ENCODE measurements at regions not wholly inside any gene's neighbourhood (a gene's known extent, or its start where the extent isn't known, plus 50 kb on each side); places are given as distances from the start of the nearest gene placed in this dataset.

- H3K4me3 ChIP-seq (replicated peaks; ENCODE audit: low read depth, low read length) = no peak overlapping the region
- no peak for TF ChIP-seq CTCF (IDR thresholded peaks at IDR 0.05; ENCODE audit: low read length, missing control alignments)
- DNase-seq (ENCODE audit: low read depth) = no peak
Observed at GRCh38 chr11:127875131-127875530, 712.2 kb downstream of the ETS1 start.

GRCh38 chr11:127873478-127873877 lies 713.9 kb downstream of the ETS1 start:
- TF ChIP-seq CTCF (IDR thresholded peaks at IDR 0.05; ENCODE audit: low read length, missing control alignments) = no peak
- no peak for DNase-seq (ENCODE audit: low read depth)
- no peak overlapping the region for H3K4me3 ChIP-seq (replicated peaks; ENCODE audit: low read depth, low read length)

- H3K4me3 ChIP-seq (replicated peaks; ENCODE audit: low read depth, low read length) = no peak overlapping the region
- DNase-seq (ENCODE audit: low read depth) = no peak
- no peak for TF ChIP-seq CTCF (IDR thresholded peaks at IDR 0.05; ENCODE audit: low read length, missing control alignments)
Observed at GRCh38 chr11:127866109-127866508, 721.2 kb downstream of the ETS1 start.

- DNase-seq (ENCODE audit: low read depth) = no peak
- TF ChIP-seq CTCF (IDR thresholded peaks at IDR 0.05; ENCODE audit: low read length, missing control alignments) = no peak
- no peak overlapping the region for H3K4me3 ChIP-seq (replicated peaks; ENCODE audit: low read depth, low read length)
Observed at GRCh38 chr11:127864861-127865260, 722.5 kb downstream of the ETS1 start.

- TF ChIP-seq CTCF (IDR thresholded peaks at IDR 0.05; ENCODE audit: low read length, missing control alignments) = no peak
- DNase-seq (ENCODE audit: low read depth) = no peak
- no peak overlapping the region for H3K4me3 ChIP-seq (replicated peaks; ENCODE audit: low read depth, low read length)
Observed at GRCh38 chr11:127862406-127862805, 725.0 kb downstream of the ETS1 start.

GRCh38 chr11:127859941-127860354 lies 727.4 kb downstream of the ETS1 start:
- TF ChIP-seq CTCF (IDR thresholded peaks at IDR 0.05; ENCODE audit: low read length, missing control alignments) = no peak
- no peak for DNase-seq (ENCODE audit: low read depth)
- no peak overlapping the region for H3K4me3 ChIP-seq (replicated peaks; ENCODE audit: low read depth, low read length)

- TF ChIP-seq CTCF (IDR thresholded peaks at IDR 0.05; ENCODE audit: low read length, missing control alignments) = no peak
- H3K4me3 ChIP-seq (replicated peaks; ENCODE audit: low read depth, low read length) = no peak overlapping the region
- DNase-seq (ENCODE audit: low read depth) = no peak
Observed at GRCh38 chr11:127844876-127845275, 742.5 kb downstream of the ETS1 start.

Data from fibroblast of pulmonary artery (primary cell).